Caco-2 (cell line): ENCODE measurements at regions not wholly inside any gene's neighbourhood (a gene's known extent, or its start where the extent isn't known, plus 50 kb on each side); places are given as distances from the start of the nearest gene placed in this dataset.

Source experiments
- BruUV-seq: library from RNA; stranded (reverse); fragments of 400-500 nt; replicated peaks from 2 replicates; lab custom pipeline; 2021; lab: Mats Ljungman, UMichigan
- CTCF ChIA-PET: fragments of 300-600 bp; sonication (Branson Sonifier 250); formaldehyde crosslinking; loops from one replicate; lab custom pipeline; 2022; ENCODE audit warnings: antibody characterized with exemption; lab: Charles Lee
- POLR2A ChIA-PET: fragments of 300-600 bp; sonication (Branson Sonifier 250); formaldehyde crosslinking; loops from one replicate; lab custom pipeline; 2022; ENCODE audit warnings: antibody characterized with exemption; lab: Charles Lee
- DNase-seq, 2 experiments: peaks; one replicate each; pipeline versions ENCODE4 v3.0.0 to v3.0.0-alpha.2; 2020 to 2022
- H3K27me3 ChIP-seq: replicated peaks from 2 replicates; pipeline ENCODE4 v1.6.0; 2011; ENCODE audit warnings: low read length; ENCODE audit not compliant: control insufficient read depth, insufficient read depth
- H3K36me3 ChIP-seq: 2 replicates; pipeline ENCODE4 v1.5.1; 2011; ENCODE audit warnings: low read length; ENCODE audit not compliant: control insufficient read depth, insufficient read depth
- H3K4me1 ChIP-seq: fragments of 250-450 bp; sonication (Bioruptor Pico); 2 replicates; pipeline ENCODE4 v1.5.1; 2020; ENCODE audit warnings: mild to moderate bottlenecking
- H3K4me3 ChIP-seq: 2 replicates; pipeline ENCODE4 v1.5.1; 2011; ENCODE audit warnings: low read depth, mild to moderate bottlenecking, control low read depth, low read length
- H3K9me3 ChIP-seq: fragments of 250-450 bp; sonication (Bioruptor Pico); 2 replicates; pipeline ENCODE4 v1.5.1; 2020; ENCODE audit warnings: mild to moderate bottlenecking, moderate library complexity
- H3K27ac Mint-ChIP-seq: one replicate; pipeline ENCODE4 v1.8.0; 2022; ENCODE audit warnings: mixed read lengths; ENCODE audit not compliant: unreplicated experiment
- H3K27me3 Mint-ChIP-seq: one replicate; pipeline ENCODE4 v1.8.0; 2022; ENCODE audit warnings: mixed read lengths; ENCODE audit not compliant: insufficient read depth, unreplicated experiment
- H3K36me3 Mint-ChIP-seq: one replicate; pipeline ENCODE4 v1.8.0; 2022; ENCODE audit warnings: mild to moderate bottlenecking, mixed read lengths; ENCODE audit not compliant: insufficient read depth, unreplicated experiment
- H3K4me1 Mint-ChIP-seq: one replicate; pipeline ENCODE4 v1.8.0; 2022; ENCODE audit warnings: low read depth, mixed read lengths; ENCODE audit not compliant: unreplicated experiment
- H3K4me3 Mint-ChIP-seq: one replicate; pipeline ENCODE4 v1.8.0; 2022; ENCODE audit warnings: mild to moderate bottlenecking, moderate library complexity, mixed read lengths; ENCODE audit not compliant: unreplicated experiment
- H3K9me3 Mint-ChIP-seq: one replicate; pipeline ENCODE4 v1.8.0; 2022; ENCODE audit warnings: mixed read lengths; ENCODE audit not compliant: unreplicated experiment
- CTCF ChIP-seq, 2 experiments: fragments of 200-600 bp in 1 of 2; IDR thresholded peaks; 1 replicate in 1 of 2; 2 replicates in 1 of 2; pipeline versions ENCODE4 v1.5.1 to v1.8.0; 2011 to 2022; ENCODE audit warnings: antibody characterized with exemption in 1 of 2, control low read depth in 1 of 2, inconsistent platforms in 1 of 2, low read depth in 1 of 2, low read length in 1 of 2, mild to moderate bottlenecking in 1 of 2, moderate library complexity in 1 of 2; ENCODE audit not compliant: insufficient read depth in 1 of 2, severe bottlenecking in 1 of 2, unreplicated experiment in 1 of 2
- intact Hi-C: fragments of 100-400 bp; cut with micrococcal nuclease; formaldehyde crosslinking; loops from one replicate; pipeline ENCODE4 v1.10.0; 2022; ENCODE audit not compliant: unreplicated experiment

GRCh38 chr2:221025398-221025797, 546.7 kb downstream of the EPHA4 start:
- no peaks in the 10 kb centered on the region for H3K9me3 ChIP-seq
- Mint-ChIP-seq H3K4me3 (no peak overlapping the region), H3K36me3 (no peaks in the 10 kb centered on the region), H3K4me1 (no peaks in the 10 kb centered on the region), H3K9me3 (no peaks in the 10 kb centered on the region), H3K27me3 (peaks cover 3% of the 10 kb centered on the region), H3K27ac (no peak overlapping the region)
- H3K4me1 ChIP-seq: no peaks in the 10 kb centered on the region
- H3K36me3 ChIP-seq: no peaks in the 10 kb centered on the region
- H3K4me3 ChIP-seq: no peak overlapping the region
- no peak for TF ChIP-seq CTCF (IDR thresholded peaks at IDR 0.05; ENCODE audit: insufficient read depth in 1 of 2, low read depth in 1 of 2, low read length in 1 of 2, severe bottlenecking in 1 of 2, unreplicated experiment in 1 of 2)
- BruUV-seq: no TSS peak
- DNase-seq: no peak
- H3K27me3 ChIP-seq: no peaks in the 10 kb centered on the region; the same call in 1 of the 2 replicates
- CTCF ChIA-PET: no interaction called here
- POLR2A ChIA-PET: no interaction called here
- intact Hi-C loops: no loop called here

- H3K9me3 Mint-ChIP-seq: no peaks in the 10 kb centered on the region
- Histone ChIP-seq H3K27me3 (no peaks in the 10 kb centered on the region; the same call in 1 of the 2 replicates), H3K4me1 (peaks cover under 1% of the 10 kb centered on the region), H3K9me3 (no peaks in the 10 kb centered on the region), H3K4me3 (no peak overlapping the region), H3K36me3 (no peaks in the 10 kb centered on the region)
- no TSS peak for BruUV-seq
- ChIA-PET POLR2A (no interaction called here), CTCF (no interaction called here)
- no peak overlapping the region for H3K4me3 Mint-ChIP-seq
- H3K4me1 Mint-ChIP-seq: no peaks in the 10 kb centered on the region
- intact Hi-C loops: no loop called here
- no peak overlapping the region for H3K27ac Mint-ChIP-seq
- no peaks in the 10 kb centered on the region for H3K36me3 Mint-ChIP-seq
- peaks cover 2% of the 10 kb centered on the region for H3K27me3 Mint-ChIP-seq
- TF ChIP-seq CTCF (IDR thresholded peaks at IDR 0.05; ENCODE audit: insufficient read depth in 1 of 2, low read depth in 1 of 2, low read length in 1 of 2, severe bottlenecking in 1 of 2, unreplicated experiment in 1 of 2): no peak
- no peak for DNase-seq
These were observed 537.9 kb downstream of the EPHA4 start for GRCh38 chr2:221034026-221034701.

- H3K4me3 ChIP-seq: no peak overlapping the region
- H3K36me3 Mint-ChIP-seq: no peaks in the 10 kb centered on the region
- CTCF ChIA-PET: no interaction called here
- H3K9me3 ChIP-seq: no peaks in the 10 kb centered on the region
- H3K27me3 ChIP-seq: no peaks in the 10 kb centered on the region; the same call in 1 of the 2 replicates
- H3K27me3 Mint-ChIP-seq: peaks cover 2% of the 10 kb centered on the region
- BruUV-seq: no TSS peak
- peaks cover 9% of the 10 kb centered on the region for H3K4me1 ChIP-seq
- no peaks in the 10 kb centered on the region for H3K36me3 ChIP-seq
- no peak overlapping the region for H3K4me3 Mint-ChIP-seq
- H3K4me1 Mint-ChIP-seq: no peaks in the 10 kb centered on the region
- POLR2A ChIA-PET: no interaction called here
- H3K27ac Mint-ChIP-seq: no peak overlapping the region
- no peak for DNase-seq
- intact Hi-C loops: loop anchor here (1.0 kb wide), 1 partner anchor 538 kb away; no protein-coding TSS in a partner anchor
- TF ChIP-seq CTCF (IDR thresholded peaks at IDR 0.05; ENCODE audit: insufficient read depth in 1 of 2, low read depth in 1 of 2, low read length in 1 of 2, severe bottlenecking in 1 of 2, unreplicated experiment in 1 of 2): no peak
- no peaks in the 10 kb centered on the region for H3K9me3 Mint-ChIP-seq
These were observed 537.1 kb downstream of the EPHA4 start for GRCh38 chr2:221034973-221035372.
